ENCODE measurements at regions not wholly inside any gene's neighbourhood (a gene's known extent, or its start where the extent isn't known, plus 50 kb on each side); places are given as distances from the start of the nearest gene placed in this dataset.
"Not testable (repeated sequence)": the region's sequence is repeated elsewhere in the genome, so short reads cannot be mapped to it uniquely, and the experiment has no call there.

DNA sequence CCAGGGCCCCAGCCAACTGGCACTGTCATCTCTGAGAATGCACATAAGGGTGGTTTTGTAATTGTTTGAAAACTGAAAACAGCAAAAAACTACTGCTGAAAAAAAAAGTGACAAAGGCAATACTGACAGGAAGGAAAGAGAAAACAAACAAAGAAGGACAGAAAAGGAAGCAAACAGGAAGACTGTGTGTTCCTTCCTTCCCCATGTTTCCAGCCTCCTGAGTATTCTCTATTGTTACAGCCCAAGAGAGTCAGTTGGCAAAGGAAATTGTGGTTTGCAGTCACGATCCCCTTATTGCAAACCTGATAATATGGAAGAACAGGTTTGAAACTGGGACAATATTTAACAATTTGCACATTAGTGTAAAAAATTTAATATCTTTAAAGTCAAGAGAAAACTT, 1177.6 kb downstream of the PLA2G4A start:
- ATAC-seq, result no peak
- intact Hi-C loops (cut with micrococcal nuclease), result no loop called here
- no peak for DNase-seq

DNA sequence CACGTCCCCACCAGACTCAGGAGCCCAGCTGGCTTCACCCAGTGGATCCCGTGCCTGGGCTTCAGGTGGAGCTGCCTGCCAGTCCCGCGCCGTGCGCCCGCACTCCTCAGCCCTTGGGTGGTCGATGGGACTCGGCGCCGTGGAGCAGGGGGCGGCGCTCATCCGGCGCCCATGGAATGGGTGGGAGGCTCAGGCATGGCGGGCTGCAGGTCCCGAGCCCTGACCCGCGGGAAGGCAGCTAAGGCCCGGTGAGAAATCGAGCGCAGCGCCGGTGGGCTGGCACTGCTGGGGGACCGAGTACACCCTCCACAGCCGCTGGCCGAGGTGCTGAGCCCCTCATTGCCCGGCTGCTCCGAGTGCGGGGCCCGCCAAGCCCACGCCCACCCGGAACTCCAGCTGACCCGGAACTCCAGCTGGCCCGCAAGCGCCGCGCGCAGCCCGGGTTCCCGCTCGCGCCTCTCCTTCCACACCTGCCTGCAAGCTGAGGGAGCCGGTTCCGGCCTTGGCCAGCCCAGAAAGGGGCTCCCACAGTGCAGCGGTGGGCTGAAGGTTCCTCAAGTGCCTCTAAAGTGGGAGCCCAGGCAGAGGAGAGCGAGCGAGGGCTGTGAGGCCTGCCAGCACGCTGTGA, 1184.6 kb downstream of the PLA2G4A start:
- DNase-seq; ATAC-seq; intact Hi-C loops (cut with micrococcal nuclease): not testable (repeated sequence)

DNA sequence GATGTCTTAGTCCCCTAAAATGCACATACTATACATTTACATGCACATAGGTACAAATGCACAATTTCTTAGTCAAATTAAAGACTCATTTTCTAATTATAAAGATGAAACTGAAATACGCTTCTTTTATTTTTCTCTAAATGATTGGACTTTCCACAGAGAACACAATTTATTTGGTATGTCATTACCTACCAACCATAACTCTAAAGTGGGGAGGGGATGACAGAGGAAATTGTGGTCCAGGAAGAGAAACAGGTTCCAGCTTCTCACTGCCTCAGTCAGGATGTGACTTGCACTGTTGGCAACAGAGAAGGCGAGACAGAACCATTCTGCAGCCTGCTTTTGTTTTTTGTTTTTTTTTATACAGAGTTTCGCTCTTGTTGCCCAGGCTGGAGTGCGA, 1189.2 kb downstream of the PLA2G4A start:
- intact Hi-C loops (cut with micrococcal nuclease), result no loop called here
- ATAC-seq (no peak), DNase-seq (no peak)

DNA sequence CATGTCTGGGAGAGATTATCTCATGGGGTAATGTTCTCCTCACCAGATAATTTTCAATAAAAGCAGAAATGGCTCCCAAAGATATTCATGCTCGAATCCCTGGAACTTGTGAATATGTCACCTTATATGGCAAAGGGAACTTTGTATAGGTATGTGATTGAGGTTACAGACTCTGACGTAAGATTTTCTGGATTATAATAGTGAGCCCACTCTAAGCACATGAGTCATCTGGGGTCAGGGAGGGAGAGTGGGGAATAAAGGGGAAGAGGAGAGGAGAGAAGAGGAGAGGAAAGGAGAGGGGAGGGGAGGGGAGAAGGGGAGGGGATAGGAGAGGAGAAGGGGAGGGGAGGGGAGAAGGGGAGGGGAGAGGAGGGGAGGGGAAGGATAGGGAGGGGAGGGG, 1193.9 kb downstream of the PLA2G4A start:
- no peak for DNase-seq
- ATAC-seq, result no peak
- intact Hi-C loops (cut with micrococcal nuclease), result no loop called here

DNA sequence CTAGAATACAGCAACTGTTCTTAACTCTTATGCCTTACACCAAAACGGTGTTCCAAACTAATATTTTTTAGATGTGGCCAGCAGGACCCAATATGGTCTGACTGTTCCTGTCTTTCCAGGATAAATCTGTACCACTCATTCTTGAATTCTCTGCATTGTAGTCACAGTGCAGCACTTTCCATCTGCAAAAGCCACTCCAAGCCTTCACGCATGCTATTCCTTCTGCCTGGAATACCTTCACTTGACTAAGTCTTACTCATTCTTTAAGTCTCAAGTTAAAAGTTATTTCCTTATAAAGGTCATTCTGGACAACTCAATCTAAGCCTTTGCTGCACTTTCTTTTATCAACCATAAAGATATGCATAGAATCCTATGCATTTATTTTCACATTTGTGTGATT, 1194.5 kb downstream of the PLA2G4A start:
- intact Hi-C loops (cut with micrococcal nuclease), result no loop called here
- DNase-seq (no peak), ATAC-seq (no peak)

DNA sequence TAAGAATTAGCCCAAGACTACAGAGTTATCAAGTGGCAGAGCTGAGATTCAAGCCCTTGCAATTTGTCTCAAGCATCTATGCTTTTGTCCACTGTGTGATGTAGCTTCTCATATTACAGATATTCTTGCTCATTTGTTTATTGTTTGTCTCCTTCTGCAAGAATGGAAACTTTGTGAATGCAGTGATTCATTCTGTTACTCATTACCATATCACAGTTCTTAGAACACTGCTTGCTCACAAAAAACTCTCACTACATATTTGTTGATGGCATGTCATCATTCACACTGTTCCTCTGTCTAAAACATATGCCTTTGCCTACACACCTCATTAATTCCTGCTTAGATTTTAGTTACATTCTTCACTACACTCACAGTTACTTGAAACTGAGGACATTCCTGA, 1198.9 kb downstream of the PLA2G4A start:
- no peak for ATAC-seq
- DNase-seq, result no peak
- intact Hi-C loops (cut with micrococcal nuclease), result no loop called here

DNA sequence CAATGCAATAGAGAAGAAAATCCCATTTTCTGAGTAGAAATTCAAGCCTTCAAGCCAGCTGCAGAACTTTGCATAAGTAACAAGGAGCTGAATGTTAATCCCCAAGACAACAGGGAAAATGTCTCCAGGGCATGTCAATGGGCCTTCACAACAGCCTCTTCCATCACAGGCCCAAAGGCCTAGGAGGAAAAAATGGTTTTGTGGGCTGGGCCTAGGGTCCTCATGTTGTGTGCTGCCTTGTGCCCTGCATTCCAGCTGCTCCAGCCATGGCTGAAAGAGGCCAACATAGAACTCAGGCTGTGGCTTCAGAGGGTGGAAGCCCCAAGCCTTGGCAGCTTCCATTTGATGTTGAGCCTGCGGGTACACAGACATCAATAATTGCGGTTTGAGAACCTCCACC, 1208.8 kb downstream of the PLA2G4A start:
- intact Hi-C loops (cut with micrococcal nuclease); ATAC-seq; DNase-seq: not testable (repeated sequence)

DNA sequence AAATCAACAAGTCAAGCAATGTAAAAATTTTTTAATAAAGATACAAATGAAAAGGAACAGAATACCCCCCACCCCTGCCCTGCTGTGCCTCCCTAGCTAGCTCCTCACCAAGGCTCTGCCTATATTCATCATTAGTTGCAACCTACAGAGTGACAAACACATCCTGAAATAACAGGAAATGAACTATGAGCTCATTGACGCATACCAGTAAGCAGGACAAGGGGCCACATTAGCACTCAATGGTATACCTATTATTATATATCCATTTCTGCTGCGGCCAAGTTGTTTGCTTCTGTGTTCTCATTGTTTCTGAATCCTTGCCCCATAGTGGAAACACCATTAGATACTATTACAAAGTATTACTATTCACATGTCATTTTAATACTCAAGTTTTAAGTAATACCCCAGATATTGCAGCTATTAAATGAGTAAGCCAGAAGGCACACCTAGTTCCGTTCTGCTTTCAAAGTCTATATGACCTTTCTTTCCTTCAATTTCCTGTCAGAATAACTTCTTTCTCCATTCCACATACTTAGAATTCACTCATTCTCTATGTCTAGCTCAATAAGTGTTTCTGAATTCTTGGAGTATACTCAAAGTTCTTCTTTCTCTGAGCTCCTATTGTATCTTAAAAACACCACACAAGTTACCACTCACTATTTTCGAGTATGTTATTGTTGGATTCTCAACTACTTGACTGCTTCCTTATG, 1214.9 kb downstream of the PLA2G4A start:
- ATAC-seq, result no peak
- intact Hi-C loops (cut with micrococcal nuclease), result no loop called here
- no peak for DNase-seq

DNA sequence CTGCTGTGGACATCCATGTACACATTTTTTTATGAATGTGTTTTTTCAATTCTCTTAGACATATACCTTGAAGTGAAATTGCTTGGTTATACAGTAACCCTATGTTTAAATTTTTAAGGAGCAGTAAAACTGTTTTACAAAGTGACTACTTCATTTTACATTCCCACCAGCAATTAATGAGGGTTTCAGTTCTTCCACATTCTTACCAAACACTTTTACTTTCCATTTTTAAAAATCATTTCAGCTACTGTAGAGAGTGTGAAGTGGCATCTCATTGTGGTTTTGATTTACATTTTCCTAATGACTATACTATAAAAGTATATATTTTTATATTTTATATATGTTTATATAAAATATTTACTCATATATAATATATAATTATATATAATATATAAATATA, 1221.5 kb downstream of the PLA2G4A start:
- ATAC-seq (no peak), DNase-seq (no peak)
- intact Hi-C loops (cut with micrococcal nuclease), result no loop called here

DNA sequence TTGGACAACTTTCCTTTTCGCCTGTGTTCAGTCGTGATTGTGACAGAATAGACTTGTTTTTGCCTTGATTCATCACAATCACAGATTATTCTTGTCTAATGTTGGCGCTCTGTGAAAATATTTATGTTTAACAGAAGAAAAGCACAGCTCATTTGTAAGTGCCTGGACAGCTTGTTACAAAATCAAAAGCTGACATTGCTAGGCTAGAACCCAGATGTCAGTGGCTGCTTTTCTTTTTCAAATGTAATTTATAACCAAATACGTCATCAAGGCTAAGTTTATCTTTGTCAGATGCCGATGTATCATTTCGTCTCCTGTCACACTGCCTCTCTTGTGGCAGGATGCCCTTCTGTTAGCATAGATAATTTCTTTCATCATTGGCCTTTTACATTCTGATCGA, 1227.3 kb downstream of the PLA2G4A start:
- intact Hi-C loops (cut with micrococcal nuclease), result no loop called here
- no peak for DNase-seq
- ATAC-seq, result no peak

DNA sequence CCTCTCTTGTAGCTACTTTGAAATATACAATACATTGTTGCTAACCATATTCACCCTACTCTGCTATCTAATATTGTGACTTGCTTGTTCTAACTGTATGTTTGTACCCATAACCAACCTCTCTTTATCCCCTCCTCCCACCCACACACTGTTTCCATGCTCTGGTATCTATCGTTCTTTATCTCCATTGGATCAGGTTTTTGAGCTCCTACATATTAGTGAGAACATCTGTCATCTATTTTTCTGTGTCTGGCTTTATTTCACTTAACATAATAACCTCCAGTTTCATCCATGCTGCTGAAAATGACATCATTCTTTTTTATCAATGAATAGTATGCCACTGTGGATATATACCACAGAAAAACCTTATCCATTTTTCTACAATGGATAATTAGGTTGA, 1230.1 kb downstream of the PLA2G4A start:
- DNase-seq (no peak), ATAC-seq (no peak)
- intact Hi-C loops (cut with micrococcal nuclease), result no loop called here

DNA sequence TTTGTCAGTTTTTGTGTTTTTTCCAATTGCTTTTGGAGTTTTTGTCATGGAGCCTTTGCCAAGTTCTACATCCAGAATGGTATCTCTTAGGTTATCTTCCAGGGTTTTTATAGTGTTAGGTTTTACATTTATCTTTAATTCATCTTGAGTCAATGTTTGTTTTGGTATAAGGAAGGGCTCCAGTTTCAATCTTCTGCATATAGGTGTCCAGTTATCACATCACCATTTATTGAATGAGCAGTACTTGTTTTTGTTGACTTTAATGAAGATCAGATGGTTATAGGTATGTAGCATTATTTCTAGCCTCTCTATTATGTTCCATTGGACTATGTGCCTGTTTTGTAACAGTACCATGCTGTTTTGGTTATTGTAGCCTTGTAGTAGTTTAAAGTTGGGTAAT, 1233.1 kb downstream of the PLA2G4A start:
- ATAC-seq (no peak), DNase-seq (no peak)
- intact Hi-C loops (cut with micrococcal nuclease), result no loop called here

DNA sequence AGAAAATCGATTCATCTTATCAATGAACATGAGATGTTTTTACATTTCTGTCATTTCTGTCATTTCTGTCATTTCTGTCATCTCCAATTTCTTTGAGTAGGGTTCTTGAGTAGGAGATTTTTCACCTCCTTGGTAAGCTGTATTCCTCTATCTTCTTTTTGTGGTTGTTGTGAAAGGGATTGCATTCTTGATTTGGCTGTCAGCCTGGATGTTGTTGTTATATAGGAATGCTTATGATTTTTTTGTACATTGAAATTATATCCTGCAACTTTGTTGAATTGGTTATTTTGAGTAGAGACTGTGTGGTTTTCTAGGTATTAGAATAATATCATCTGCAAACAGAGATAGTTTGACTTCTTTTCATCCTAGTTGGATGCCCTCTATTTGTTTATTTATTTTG, 1233.7 kb downstream of the PLA2G4A start:
- intact Hi-C loops (cut with micrococcal nuclease), result no loop called here
- no peak for DNase-seq
- ATAC-seq, result no peak

DNA sequence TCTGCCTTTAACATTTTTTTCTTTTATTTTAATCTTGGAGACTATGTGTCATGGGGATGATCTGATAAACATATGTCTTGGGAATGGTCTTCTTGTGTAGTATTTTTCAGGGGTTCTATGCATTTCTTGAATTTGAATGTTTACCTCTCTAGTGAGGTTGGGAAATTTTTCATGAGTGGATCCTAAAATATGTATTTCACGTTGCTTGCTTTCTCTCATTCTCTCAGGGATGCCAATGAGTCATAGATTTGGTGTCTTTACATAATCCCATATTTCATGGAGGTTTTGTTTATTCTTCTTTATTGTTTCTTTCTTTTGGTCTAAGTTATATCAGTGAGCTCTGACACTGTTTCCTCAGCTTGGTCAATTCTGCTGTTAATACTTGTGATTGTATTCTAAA, 1237.2 kb downstream of the PLA2G4A start:
- ATAC-seq, result no peak
- no peak for DNase-seq
- intact Hi-C loops (cut with micrococcal nuclease), result no loop called here

DNA sequence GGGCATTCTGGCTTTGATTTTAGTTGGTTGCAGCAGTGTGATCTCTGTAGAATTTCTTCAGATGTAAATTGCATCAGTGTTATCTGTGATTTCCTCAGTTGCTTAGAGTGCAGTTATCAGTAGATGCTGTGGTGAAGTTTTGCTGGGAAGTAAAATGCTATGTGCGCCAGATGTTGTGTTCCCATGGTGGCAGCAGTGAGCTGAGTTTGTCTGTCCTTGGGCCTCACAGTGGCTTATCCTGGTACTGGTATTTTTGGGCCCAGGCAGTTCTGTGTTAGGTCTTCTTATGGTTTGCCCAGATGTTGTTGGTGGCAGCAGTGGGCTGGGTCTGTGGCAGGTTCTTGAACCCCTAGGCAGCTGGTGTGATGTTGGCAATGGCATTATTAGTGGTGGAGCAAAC, 1242.1 kb downstream of the PLA2G4A start:
- DNase-seq (no peak), ATAC-seq (no peak)
- intact Hi-C loops (cut with micrococcal nuclease), result no loop called here

DNA sequence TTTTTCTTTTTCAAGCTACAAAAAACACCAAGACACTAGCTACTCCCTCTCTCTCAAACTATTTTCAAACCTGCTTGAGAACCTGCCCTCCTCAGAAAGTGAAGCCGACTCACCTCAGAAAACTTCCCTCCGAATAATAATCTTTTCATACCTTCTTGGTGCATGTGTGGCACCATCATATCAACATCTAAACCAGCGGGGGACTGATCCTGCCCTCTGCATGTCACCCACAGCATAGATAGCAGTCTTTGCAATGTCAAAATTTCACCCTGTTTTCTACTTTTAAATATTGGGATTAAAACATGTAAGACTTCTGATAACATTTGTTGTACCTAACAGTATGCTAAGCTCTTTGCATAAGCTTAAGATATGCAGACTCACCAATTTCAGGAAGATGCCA, 1260.3 kb downstream of the PLA2G4A start:
- no peak for ATAC-seq
- no peak for DNase-seq
- intact Hi-C loops (cut with micrococcal nuclease), result no loop called here

DNA sequence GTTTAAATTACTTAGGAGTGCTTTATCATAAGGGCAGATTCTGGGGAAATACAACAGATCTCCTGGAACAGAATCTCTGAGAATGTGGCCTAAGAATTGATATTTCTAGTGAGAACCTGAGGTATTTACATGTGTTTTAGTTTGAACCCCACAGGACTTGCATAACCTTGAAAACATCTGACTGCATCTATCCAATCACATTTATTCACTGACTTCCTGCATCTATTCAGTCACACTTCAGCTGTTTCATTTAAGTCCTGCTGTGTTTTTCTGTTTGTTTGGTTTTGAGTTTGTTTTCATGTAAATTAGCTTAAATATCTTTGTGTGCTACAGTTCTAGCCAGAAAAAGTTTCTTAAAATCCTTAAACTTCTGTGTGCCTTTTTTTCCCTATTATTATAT, 1260.7 kb downstream of the PLA2G4A start:
- DNase-seq, result no peak
- intact Hi-C loops (cut with micrococcal nuclease), result no loop called here
- no peak for ATAC-seq

DNA sequence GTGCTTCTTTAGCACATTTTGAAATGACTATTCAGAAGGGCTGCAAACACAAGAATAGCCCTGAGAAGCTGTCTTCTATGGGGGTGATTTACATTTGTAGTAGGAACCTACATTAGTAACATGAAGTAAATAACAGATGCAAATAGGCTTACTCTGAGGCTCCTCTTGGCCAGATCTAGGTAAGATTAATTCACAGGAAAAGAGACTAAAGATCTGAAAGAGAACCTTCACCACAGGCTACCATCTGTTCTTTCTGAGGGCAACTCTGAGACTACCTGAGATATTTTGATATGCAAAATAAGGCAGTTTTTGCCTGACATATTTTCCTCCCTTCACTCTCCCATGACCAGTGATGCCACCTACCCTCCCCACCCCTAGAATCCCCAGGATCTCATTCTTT, 1267.8 kb downstream of the PLA2G4A start:
- no peak for ATAC-seq
- intact Hi-C loops (cut with micrococcal nuclease), result no loop called here
- DNase-seq, result no peak

DNA sequence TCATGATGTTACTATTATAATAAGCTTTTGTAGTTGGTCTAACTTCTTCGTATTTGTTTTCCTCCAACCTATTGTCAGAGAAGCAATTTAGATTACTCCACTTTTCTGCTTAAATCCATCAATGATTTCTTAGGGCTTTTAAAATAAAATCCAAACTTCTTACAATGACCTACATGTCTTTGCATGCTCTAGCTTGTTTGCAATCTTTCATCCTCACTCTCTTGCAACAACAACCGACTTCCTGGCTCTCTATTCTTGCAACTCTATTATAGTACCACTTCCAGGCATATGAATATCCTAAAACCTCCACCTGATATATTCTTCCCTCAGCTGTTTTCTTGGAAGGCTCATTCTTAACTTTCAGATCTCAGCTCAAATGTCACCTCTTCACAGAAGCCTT, 1288.7 kb downstream of the PLA2G4A start:
- no peak for ATAC-seq
- intact Hi-C loops (cut with micrococcal nuclease), result no loop called here
- no peak for DNase-seq

DNA sequence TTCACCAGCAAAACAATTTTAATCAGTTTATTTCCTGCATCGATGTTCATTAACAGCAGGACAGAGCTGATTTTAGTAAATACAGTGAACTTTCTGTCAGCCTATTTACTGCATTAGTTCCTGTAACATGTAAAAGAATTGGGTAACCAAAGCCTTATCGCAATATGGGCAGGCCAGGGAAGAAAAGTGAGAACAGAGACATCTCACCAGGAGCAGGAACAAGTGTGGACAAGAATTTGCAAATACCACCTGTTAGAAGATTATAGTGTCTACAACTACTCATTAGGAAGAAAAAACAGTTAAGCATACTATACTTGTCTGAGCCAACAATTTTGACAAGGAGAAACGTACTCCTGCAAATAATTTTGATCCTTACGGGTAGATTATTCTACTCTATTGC, 1293.9 kb downstream of the PLA2G4A start:
- intact Hi-C loops (cut with micrococcal nuclease), result no loop called here
- ATAC-seq, result no peak
- no peak for DNase-seq

DNA sequence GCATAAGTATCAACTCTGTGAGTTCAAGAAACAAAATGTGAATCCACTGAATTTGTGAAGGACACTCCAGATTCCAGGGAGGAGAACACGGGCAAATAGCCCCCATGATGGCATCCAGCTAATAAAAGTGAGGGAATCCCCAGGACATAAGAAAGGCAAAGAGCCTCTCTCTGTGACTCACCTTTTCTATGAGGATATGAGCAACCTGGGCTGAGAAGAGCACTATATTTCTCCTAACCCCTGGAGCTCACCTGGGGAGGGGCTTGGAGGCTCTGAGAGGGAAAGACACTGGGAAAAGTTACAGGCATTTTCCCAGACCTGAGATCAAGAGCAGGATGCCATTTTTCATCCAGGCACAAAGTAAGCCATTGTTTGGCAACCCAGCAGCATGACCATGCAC, 1298.8 kb downstream of the PLA2G4A start:
- intact Hi-C loops (cut with micrococcal nuclease), result no loop called here
- no peak for ATAC-seq
- DNase-seq, result no peak
